Vagina (tissue), 2 donors: ENCODE measurements at regions not wholly inside any gene's neighbourhood (a gene's known extent, or its start where the extent isn't known, plus 50 kb on each side); places are given as distances from the start of the nearest gene placed in this dataset.

Experiments used
- DNase-seq, 2 donors: peaks; one replicate each; pipeline ENCODE4 v3.0.0-alpha.2; 2017; ENCODE audit errors: extremely low spot score in 2 of 2
- H3K27ac ChIP-seq: fragments of 200-600 bp; sonication (generic); one replicate; pipeline ENCODE4 v1.5.1; 2019
- H3K27me3 ChIP-seq: fragments of 200-600 bp; sonication (generic); one replicate; pipeline ENCODE4 v1.5.1; 2019
- H3K36me3 ChIP-seq, 2 donors: fragments of 200-600 bp; sonication (generic); one replicate each; pipeline ENCODE4 v1.5.1; 2017 to 2019
- H3K4me1 ChIP-seq: fragments of 200-600 bp; sonication (generic); one replicate; pipeline ENCODE4 v1.5.1; 2019
- H3K4me3 ChIP-seq, 2 donors: fragments of 200-600 bp; sonication (generic); 1 replicate in 1 of 2; 2 replicates in 1 of 2; pipeline ENCODE4 v1.5.1; 2016 to 2019
- H3K9me3 ChIP-seq: fragments of 200-600 bp; sonication (generic); one replicate; pipeline ENCODE4 v1.5.1; 2019
- POLR2A ChIP-seq, 2 donors: fragments of 450-650 bp; IDR thresholded peaks; one replicate each; pipeline ENCODE4 v1.6.1; 2017; ENCODE audit warnings: antibody characterized with exemption in 2 of 2, mild to moderate bottlenecking in 2 of 2, moderate library complexity in 2 of 2
- POLR2AphosphoS5 ChIP-seq, 2 donors: sonication (generic); formaldehyde crosslinking; IDR thresholded peaks; one replicate each; pipeline ENCODE4 v1.9.0; 2017; ENCODE audit warnings: antibody characterized with exemption in 2 of 2, mild to moderate bottlenecking in 2 of 2, low read depth in 1 of 2; ENCODE audit not compliant: insufficient read depth in 1 of 2
- intact Hi-C: fragments of 100-400 bp; cut with DNase I; formaldehyde crosslinking; loops from one replicate; pipeline ENCODE4 v1.15.1; 2023
- TF ChIP-seq, protein P1 (sequence below), 3 experiments: fragments of 450-650 bp in 2 of 3; fragments of 200-600 bp in 1 of 3; sonication (generic) in 1 of 3; IDR thresholded peaks; one replicate each; pipeline ENCODE4 v1.5.1; 2017 to 2019; ENCODE audit warnings: antibody characterized with exemption in 3 of 3, mild to moderate bottlenecking in 2 of 3, moderate library complexity in 2 of 3

DNA sequence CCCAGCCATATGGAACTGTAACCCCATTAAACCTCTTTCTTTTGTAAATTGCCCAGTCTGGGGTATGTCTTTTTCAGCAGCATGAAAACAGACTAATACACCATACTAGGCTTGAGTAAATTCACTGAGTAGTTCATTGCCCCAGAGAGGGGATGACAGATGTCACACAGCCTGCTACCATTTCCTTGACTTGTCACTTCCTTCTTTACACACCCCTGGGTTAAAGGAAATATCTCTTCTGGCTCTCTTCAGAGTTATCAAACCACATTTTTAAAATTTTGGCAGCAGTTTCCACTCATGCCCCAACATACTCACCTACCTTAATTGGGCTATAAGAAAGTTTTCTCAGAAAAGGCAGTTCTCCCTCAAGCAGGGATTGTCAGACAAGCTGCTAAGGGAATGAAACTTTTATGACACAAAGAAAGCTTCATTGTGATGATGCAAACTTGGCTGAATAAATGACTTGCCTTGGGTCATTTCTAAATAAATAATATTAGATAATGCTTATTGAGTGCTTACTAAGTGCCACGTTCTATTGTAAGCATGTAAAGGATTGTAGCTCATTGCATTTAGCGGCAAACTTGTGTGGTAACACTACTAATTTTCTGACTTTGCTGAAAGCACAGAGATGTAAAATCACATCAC is 68.0 kb upstream of the RBMS3 start:
- Histone ChIP-seq H3K4me1 (no peaks in the 10 kb centered on the region), H3K27ac (no peak overlapping the region), H3K27me3 (no peaks in the 10 kb centered on the region), H3K4me3 (no peak overlapping the region), H3K36me3 (no peaks in the 10 kb centered on the region), H3K9me3 (no peaks in the 10 kb centered on the region)
- no peak for DNase-seq
- intact Hi-C loops = no loop called here
- TF ChIP-seq, protein P1, sequence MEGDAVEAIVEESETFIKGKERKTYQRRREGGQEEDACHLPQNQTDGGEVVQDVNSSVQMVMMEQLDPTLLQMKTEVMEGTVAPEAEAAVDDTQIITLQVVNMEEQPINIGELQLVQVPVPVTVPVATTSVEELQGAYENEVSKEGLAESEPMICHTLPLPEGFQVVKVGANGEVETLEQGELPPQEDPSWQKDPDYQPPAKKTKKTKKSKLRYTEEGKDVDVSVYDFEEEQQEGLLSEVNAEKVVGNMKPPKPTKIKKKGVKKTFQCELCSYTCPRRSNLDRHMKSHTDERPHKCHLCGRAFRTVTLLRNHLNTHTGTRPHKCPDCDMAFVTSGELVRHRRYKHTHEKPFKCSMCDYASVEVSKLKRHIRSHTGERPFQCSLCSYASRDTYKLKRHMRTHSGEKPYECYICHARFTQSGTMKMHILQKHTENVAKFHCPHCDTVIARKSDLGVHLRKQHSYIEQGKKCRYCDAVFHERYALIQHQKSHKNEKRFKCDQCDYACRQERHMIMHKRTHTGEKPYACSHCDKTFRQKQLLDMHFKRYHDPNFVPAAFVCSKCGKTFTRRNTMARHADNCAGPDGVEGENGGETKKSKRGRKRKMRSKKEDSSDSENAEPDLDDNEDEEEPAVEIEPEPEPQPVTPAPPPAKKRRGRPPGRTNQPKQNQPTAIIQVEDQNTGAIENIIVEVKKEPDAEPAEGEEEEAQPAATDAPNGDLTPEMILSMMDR (IDR thresholded peaks at IDR 0.05) = no peak
- no peak for TF ChIP-seq POLR2A (IDR thresholded peaks at IDR 0.05)
- no peak for TF ChIP-seq POLR2AphosphoS5 (IDR thresholded peaks at IDR 0.05; ENCODE audit: insufficient read depth in 1 of 2, low read depth in 1 of 2)

DNA sequence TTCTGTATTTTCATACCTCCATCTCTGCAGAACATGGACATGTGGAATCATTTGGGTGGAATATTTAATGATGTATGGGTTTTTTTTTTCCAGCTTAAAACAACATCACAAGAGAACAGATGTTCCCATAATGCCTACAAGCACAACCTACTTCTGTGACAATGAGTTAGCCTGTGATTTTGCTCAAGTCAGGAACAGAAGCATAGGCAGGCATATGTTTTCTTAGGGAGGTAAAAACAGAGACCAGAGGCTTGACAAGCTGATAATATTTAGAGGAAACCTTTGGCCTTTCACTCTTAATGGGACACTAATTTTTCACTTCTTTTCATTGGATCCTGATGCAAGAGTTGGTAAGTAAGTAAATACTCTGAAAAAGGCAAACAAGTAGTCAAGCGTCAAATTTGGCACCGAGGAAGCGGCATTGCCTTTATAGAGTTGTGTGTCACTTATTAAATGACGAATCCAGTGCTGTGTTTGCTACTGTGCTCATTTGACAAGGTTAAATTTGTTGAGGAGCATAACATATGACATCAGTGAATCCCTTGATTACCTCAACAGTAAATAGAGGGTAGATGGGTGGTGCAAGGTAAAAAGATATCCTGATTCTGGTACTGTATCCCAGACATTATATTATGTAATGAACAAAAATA is 66.7 kb upstream of the RBMS3 start:
- intact Hi-C loops = no loop called here
- TF ChIP-seq, protein P1 (IDR thresholded peaks at IDR 0.05) = no peak
- TF ChIP-seq POLR2A (IDR thresholded peaks at IDR 0.05) = no peak
- no peak for TF ChIP-seq POLR2AphosphoS5 (IDR thresholded peaks at IDR 0.05; ENCODE audit: insufficient read depth in 1 of 2, low read depth in 1 of 2)
- DNase-seq = no peak
- Histone ChIP-seq H3K36me3 (no peaks in the 10 kb centered on the region), H3K27me3 (no peaks in the 10 kb centered on the region), H3K27ac (no peak overlapping the region), H3K9me3 (no peaks in the 10 kb centered on the region), H3K4me1 (no peaks in the 10 kb centered on the region), H3K4me3 (no peak overlapping the region)

DNA sequence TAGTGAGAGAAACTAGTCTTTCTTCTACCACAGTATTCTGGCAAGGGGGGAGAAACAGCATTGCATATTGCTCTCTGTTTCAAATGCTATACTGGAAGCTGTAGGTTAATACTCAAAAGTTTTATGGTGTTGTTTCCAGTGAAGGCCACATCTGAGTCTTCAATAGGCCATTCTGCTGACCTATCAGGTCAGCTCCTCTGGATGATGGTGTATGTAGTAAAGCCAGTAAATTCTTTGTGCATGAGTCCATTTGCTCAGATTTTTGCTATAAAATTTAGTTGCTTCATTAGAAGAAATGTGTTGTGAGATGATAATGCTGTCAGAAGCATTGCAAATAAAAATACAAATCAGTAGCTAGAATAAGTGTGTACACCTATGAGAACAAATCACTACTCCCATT is 64.9 kb upstream of the RBMS3 start:
- intact Hi-C loops = no loop called here
- Histone ChIP-seq H3K36me3 (no peaks in the 10 kb centered on the region), H3K27me3 (no peaks in the 10 kb centered on the region), H3K4me3 (no peak overlapping the region), H3K4me1 (no peaks in the 10 kb centered on the region), H3K27ac (no peak overlapping the region), H3K9me3 (no peaks in the 10 kb centered on the region)
- DNase-seq = no peak
- TF ChIP-seq POLR2A (IDR thresholded peaks at IDR 0.05) (no peak), POLR2AphosphoS5 (IDR thresholded peaks at IDR 0.05; ENCODE audit: insufficient read depth in 1 of 2, low read depth in 1 of 2) (no peak)
- TF ChIP-seq, protein P1 (IDR thresholded peaks at IDR 0.05) = no peak

DNA sequence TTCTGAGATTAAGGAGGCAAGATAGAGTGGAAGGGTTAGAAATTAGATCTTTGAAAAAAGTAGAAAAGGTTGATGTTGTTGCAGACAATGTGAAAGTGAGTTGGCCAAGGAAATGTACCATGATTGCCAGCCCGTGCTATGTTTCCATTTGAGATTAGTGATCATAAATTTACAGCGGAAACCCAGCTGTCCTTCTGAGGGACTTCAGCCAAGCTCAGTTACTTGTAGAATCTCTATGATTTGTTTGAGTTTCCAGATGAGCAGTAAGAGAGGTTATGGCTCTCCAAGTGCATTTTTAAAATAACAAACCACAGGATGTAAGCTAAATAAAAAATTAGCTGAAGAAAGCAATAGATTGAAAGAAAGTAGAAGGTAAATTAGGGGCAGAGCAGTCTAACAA is 54.2 kb upstream of the RBMS3 start:
- DNase-seq = no peak
- intact Hi-C loops = no loop called here
- H3K4me1 ChIP-seq = peaks cover 7% of the 10 kb centered on the region
- TF ChIP-seq POLR2AphosphoS5 (IDR thresholded peaks at IDR 0.05; ENCODE audit: insufficient read depth in 1 of 2, low read depth in 1 of 2) = no peak
- no peak for TF ChIP-seq POLR2A (IDR thresholded peaks at IDR 0.05)
- TF ChIP-seq, protein P1 (IDR thresholded peaks at IDR 0.05) = no peak
- no peak overlapping the region for H3K27ac ChIP-seq
- no peaks in the 10 kb centered on the region for H3K36me3 ChIP-seq
- no peaks in the 10 kb centered on the region for H3K9me3 ChIP-seq
- H3K27me3 ChIP-seq = no peaks in the 10 kb centered on the region
- no peak overlapping the region for H3K4me3 ChIP-seq

DNA sequence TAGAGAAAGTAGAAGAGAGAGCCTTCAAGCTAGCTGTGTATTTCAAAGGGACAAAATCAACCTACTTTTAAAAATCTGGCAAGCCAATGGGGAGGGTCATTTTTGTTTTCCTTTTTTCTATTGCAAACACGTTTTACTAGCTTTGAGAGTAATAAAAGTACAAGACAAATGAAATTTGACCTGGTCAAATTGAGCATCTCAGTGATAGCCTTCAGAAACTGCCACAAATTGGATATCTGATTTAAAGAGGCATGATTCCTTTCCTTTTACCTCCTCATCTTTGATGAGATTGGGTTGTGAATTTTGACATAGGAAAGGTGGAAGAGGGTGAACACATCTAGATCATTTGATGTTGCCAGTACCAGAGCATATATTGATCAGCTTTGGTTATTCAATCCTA is 53.6 kb upstream of the RBMS3 start:
- Histone ChIP-seq H3K36me3 (no peaks in the 10 kb centered on the region), H3K27ac (no peak overlapping the region), H3K4me1 (peaks cover 7% of the 10 kb centered on the region), H3K27me3 (no peaks in the 10 kb centered on the region), H3K9me3 (no peaks in the 10 kb centered on the region), H3K4me3 (no peak overlapping the region)
- no peak for DNase-seq
- TF ChIP-seq POLR2A (IDR thresholded peaks at IDR 0.05) (no peak), POLR2AphosphoS5 (IDR thresholded peaks at IDR 0.05; ENCODE audit: insufficient read depth in 1 of 2, low read depth in 1 of 2) (no peak)
- TF ChIP-seq, protein P1 (IDR thresholded peaks at IDR 0.05) = no peak
- intact Hi-C loops = no loop called here
